Psoas muscle (tissue), 7 donors: ENCODE measurements at regions not wholly inside any gene's neighbourhood (a gene's known extent, or its start where the extent isn't known, plus 50 kb on each side); places are given as distances from the start of the nearest gene placed in this dataset.

Experiments
- ATAC-seq, 4 donors: fragments of 200-7000 bp; cut with Tn5 transposase; one replicate each; pipeline ENCODE4 v1.9.1; 2020; ENCODE audit warnings: moderate library complexity in 3 of 4, mild to moderate bottlenecking in 2 of 4
- DNase-seq, 2 donors: peaks; one replicate each; pipeline ENCODE4 v3.0.0-alpha.2; 2020
- H3K27ac ChIP-seq: fragments of 200-600 bp; one replicate; pipeline ENCODE4 v1.8.0; 2022
- H3K27me3 ChIP-seq, 3 donors: fragments of 200-600 bp in 1 of 3; one replicate each; pipeline versions ENCODE4 v1.6.1 to v1.8.0; 2013 to 2022; ENCODE audit warnings: low read length in 2 of 3, mild to moderate bottlenecking in 2 of 3, moderate library complexity in 1 of 3; ENCODE audit not compliant: insufficient read depth in 3 of 3
- H3K36me3 ChIP-seq, 2 donors: fragments of 200-600 bp in 1 of 2; one replicate each; pipeline versions ENCODE4 v1.6.1 to v1.8.0; 2013 to 2022; ENCODE audit warnings: low read depth in 1 of 2, mild to moderate bottlenecking in 1 of 2, moderate library complexity in 1 of 2; ENCODE audit not compliant: insufficient read depth in 1 of 2
- H3K4me1 ChIP-seq: fragments of 200-600 bp; one replicate; pipeline ENCODE4 v1.8.0; 2022
- H3K4me3 ChIP-seq: fragments of 200-600 bp; one replicate; pipeline ENCODE4 v1.8.0; 2022; ENCODE audit warnings: mild to moderate bottlenecking
- H3K9me3 ChIP-seq: fragments of 200-600 bp; one replicate; pipeline ENCODE4 v1.8.0; 2022
- WGBS, 3 donors: extraction: QIAGEN DNeasy Blood & Tissue Kit; methylation state at CpG; one replicate each; pipeline versions ENCODE4 v1.1.6 to v1.1.7; 2013; 5-methylcytosine and 5-hydroxymethylcytosine counted together
- intact Hi-C, 2 donors: fragments of 100-400 bp; cut with DNase I; formaldehyde crosslinking; loops; one replicate each; pipeline versions ENCODE4 v1.11.0 to v1.14.2; 2022
- TF ChIP-seq, protein P1 (sequence below): fragments of 200-600 bp; IDR thresholded peaks from one replicate; pipeline ENCODE4 v1.8.0; 2022; ENCODE audit warnings: antibody characterized with exemption
- donor health status: healthy with polysubstance abuse.
- donor health status: DM: no; HTN: no; CAD: no; lungs with moderate emphysema.
- donor health status: Bipolar disorder and iron deficiency.
- donor health status: healthy.
- donor health status: DM: yes; HTN: yes; CAD: no.
- donor health status: DM: no; HTN: no; CAD: no.
- donor health status: DM: yes; HTN: yes; CAD: no.

DNA sequence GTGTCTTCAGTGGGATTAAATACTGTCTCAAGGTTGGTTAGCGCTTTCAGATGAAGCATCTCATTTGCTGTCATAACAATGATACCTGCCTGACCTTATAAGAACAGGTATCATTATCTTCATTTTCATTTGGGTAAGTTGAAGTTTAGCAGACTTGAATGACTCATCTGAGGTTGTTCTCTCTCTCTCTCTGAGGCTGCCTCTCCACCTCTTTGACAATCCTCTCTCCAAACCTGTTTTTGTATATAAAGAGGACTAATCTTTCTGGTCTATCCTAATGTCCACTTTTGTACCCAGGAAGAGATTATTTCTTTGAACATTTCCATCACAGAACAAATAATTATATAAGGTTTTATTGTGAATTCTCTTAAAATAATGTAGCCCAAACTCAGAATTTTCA, 291.4 kb downstream of the KLF6 start:
- H3K27ac ChIP-seq = peak overlapping the region; percentile 38

GRCh38 chr10:3491571-3491970, 293.4 kb downstream of the KLF6 start:
- TF ChIP-seq, protein P1, sequence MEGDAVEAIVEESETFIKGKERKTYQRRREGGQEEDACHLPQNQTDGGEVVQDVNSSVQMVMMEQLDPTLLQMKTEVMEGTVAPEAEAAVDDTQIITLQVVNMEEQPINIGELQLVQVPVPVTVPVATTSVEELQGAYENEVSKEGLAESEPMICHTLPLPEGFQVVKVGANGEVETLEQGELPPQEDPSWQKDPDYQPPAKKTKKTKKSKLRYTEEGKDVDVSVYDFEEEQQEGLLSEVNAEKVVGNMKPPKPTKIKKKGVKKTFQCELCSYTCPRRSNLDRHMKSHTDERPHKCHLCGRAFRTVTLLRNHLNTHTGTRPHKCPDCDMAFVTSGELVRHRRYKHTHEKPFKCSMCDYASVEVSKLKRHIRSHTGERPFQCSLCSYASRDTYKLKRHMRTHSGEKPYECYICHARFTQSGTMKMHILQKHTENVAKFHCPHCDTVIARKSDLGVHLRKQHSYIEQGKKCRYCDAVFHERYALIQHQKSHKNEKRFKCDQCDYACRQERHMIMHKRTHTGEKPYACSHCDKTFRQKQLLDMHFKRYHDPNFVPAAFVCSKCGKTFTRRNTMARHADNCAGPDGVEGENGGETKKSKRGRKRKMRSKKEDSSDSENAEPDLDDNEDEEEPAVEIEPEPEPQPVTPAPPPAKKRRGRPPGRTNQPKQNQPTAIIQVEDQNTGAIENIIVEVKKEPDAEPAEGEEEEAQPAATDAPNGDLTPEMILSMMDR = no peak
- Histone ChIP-seq H3K36me3 (no peaks in the 10 kb centered on the region), H3K27me3 (no peaks in the 10 kb centered on the region), H3K4me1 (no peaks in the 10 kb centered on the region), H3K9me3 (no peaks in the 10 kb centered on the region), H3K4me3 (no peak overlapping the region), H3K27ac (no peak overlapping the region)
- ATAC-seq = no peak
- 80 to 83% (median 82%) methylated on average over 4 of the region's 4 CpGs for WGBS, 3 donors
- no peak for DNase-seq
- intact Hi-C loops = no loop called here

More for the DNA sequence above, 291.4 kb downstream of the KLF6 start:
- peaks cover 1% of the 10 kb centered on the region for H3K4me1 ChIP-seq
- H3K4me3 ChIP-seq = no peak overlapping the region
- H3K9me3 ChIP-seq = no peaks in the 10 kb centered on the region
- no peak for DNase-seq
- intact Hi-C loops = no loop called here
- no peaks in the 10 kb centered on the region for H3K27me3 ChIP-seq
- ATAC-seq = no peak
- H3K36me3 ChIP-seq = no peaks in the 10 kb centered on the region
- 97 to 100% (median 99%) methylated on average over 1 of the region's 1 CpG for WGBS, 3 donors
- TF ChIP-seq, protein P1 = no peak

DNA sequence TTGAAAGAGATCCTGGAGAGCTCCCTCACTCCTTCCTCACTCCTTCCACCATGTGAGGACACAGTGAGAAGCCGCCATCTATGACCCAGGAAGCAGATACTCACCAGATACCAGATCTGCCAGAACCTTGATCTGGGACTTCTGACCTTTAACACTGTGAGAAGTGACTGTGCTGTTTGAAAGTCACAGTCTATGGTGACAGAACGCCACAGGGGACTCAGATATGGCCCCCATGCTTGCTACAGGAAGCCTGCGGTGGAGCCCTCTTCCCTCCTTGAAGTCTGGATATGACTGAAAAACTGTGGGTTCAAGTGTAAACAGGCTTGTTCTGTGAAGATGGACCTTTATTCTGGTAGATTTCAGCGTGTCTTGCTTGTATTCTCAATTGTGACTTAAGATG, 297.8 kb downstream of the KLF6 start:
- no peak for ATAC-seq
- Histone ChIP-seq H3K9me3 (no peaks in the 10 kb centered on the region), H3K4me3 (no peak overlapping the region), H3K4me1 (peaks cover 4% of the 10 kb centered on the region), H3K27me3 (no peaks in the 10 kb centered on the region), H3K36me3 (no peaks in the 10 kb centered on the region), H3K27ac (no peak overlapping the region)
- TF ChIP-seq, protein P1 = no peak
- no peak for DNase-seq
- intact Hi-C loops = no loop called here
- WGBS, 3 donors = 72 to 96% (median 74%) methylated on average over 4 of the region's 4 CpGs

DNA sequence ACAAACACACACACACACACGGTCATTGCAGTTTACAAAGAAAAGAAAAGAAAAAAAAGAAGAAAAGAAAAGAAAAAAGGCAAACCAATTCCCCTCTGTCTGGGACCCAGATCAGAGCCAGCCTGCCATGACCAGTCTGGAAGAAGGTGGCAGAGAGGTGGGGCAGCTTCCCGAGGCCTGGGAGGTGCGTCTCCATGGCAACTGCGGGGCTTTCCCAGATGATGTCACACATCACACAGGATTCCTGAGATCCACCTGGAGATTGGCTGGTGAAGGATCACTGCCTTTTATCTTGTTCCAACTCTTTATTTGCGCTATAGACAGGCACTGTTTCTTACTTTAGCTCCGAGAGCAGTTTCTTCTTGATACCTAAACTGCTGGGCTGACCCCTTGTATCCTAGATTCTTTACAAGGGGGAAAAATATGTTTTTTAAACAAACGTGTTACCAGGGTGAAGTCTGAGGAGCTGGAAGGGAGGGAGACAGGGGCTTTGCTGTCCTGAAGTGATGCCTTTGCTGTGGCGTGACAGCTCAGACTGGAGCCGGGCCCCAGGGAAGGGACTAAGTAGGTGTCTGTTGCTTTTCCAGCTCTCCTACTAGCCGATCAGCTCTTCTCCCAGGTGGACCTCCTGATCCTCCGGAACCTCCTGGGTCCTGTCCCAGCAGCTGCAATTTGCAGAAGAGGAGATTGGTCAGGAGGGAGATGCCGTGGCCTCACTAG, 298.5 kb downstream of the KLF6 start:
- intact Hi-C loops = no loop called here
- WGBS, 3 donors = 73 to 77% (median 77%) methylated on average over 12 of the region's 12 CpGs
- ATAC-seq = no peak

More for the DNA sequence above, 298.5 kb downstream of the KLF6 start:
- Histone ChIP-seq H3K4me3 (no peak overlapping the region), H3K4me1 (peaks cover 9% of the 10 kb centered on the region), H3K9me3 (no peaks in the 10 kb centered on the region), H3K27me3 (no peaks in the 10 kb centered on the region), H3K27ac (no peak overlapping the region), H3K36me3 (no peaks in the 10 kb centered on the region)
- DNase-seq = no peak
- TF ChIP-seq, protein P1 = no peak
